HG03354 (cell line): ENCODE measurements at regions not wholly inside any gene's neighbourhood (a gene's known extent, or its start where the extent isn't known, plus 50 kb on each side); places are given as distances from the start of the nearest gene placed in this dataset.
"Not testable (repeated sequence)": the region's sequence is repeated elsewhere in the genome, so short reads cannot be mapped to it uniquely, and the experiment has no call there.

Experiments used
- ATAC-seq: cut with Tn5 transposase; IDR thresholded peaks from one replicate; pipeline ENCODE4 v1.9.1; 2021; ENCODE audit warnings: mild to moderate bottlenecking; ENCODE audit not compliant: unreplicated experiment, poor library complexity, severe bottlenecking

- no peak for ATAC-seq
Measured at GRCh38 chr18:78818495-78818894, 161.1 kb upstream of the SALL3 start.

DNA sequence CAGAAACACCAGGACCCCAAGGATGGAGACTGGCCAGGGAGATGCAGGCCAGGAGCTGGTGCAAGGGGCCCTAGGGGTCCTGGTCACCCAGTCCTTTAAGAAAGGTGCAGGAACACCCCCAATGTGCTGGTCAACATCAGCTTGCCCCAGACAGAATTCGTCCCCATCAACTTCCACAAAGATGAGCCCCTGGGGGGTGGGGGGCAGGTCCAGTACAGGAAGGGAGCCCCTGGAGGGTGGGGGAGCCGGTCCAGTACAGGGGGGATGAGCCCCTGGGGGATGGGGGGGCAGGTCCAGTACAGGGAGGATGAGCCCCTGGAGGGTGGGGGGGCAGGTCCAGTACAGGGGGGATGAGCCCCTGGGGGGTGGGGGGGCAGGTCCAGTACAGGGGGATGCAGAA is 160.7 kb upstream of the SALL3 start:
- no peak for ATAC-seq

- ATAC-seq = no peak
Measured at GRCh38 chr18:78820161-78820834, 159.3 kb upstream of the SALL3 start.

GRCh38 chr18:78821396-78821795 is 158.2 kb upstream of the SALL3 start:
- no peak for ATAC-seq

GRCh38 chr18:78822171-78822948 is 157.3 kb upstream of the SALL3 start:
- no peak for ATAC-seq

GRCh38 chr18:78822949-78823285 is 156.7 kb upstream of the SALL3 start:
- no peak for ATAC-seq

DNA sequence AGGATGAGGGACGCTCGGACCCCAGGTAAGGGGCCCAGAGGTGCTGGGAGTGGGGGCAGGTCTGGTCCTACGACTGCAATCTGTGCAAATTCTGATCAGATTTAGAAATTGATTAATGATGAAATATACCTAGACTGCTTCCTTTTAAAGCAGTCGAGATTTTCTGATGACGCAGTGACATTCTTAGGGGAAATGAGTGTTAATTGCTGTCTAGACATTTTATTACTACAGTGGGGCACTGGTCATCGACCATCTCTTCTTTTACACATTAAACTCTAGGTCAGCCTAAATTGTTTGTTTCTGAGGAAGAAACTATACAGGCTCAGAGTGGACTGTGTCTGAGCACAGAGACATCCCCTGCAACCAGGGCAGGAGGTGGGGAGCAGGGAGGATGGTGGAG is 154.4 kb upstream of the SALL3 start:
- no peak for ATAC-seq

DNA sequence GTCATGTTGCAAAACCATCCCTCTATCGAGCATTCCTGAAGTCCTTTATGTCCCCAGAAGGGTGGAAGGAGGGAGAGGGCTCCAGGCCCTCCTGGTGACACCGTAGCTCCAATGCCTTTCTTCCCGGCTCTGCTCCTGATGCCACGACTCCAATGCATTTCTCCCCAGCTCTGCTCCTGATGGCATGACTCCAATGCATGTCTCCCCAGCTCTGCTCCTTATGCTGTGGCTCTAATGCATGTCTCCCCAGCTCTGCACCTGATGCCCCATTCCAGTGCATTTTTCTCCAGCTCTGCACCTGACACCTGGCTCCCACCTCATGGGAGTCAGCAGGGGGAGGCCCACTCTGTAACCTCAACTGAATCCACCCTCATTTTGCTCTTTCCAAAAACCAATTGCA is 153.0 kb upstream of the SALL3 start:
- ATAC-seq = no peak

GRCh38 chr18:78827141-78827540 is 152.5 kb upstream of the SALL3 start:
- no peak for ATAC-seq

DNA sequence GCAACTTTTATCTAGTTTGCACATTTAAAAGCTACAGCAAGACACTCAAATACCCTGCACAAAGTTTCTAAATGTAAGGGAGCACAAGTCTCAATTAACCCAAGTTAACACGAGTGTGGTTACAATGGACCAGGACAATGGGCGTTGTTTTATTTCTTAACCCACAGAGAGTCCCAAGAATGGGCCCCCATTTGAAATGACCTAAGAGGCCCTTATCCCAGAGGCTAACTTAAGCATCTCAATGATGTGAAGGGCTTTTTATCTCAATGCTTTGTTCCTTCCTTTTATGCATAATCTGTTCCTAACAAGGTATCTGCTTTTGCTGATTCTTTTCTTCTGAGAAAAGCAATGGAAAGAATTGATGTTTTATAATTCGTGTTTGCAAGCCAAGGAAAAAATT is 151.5 kb upstream of the SALL3 start:
- ATAC-seq = no peak

GRCh38 chr18:78829026-78829425 is 150.6 kb upstream of the SALL3 start:
- ATAC-seq = not testable (repeated sequence)

DNA sequence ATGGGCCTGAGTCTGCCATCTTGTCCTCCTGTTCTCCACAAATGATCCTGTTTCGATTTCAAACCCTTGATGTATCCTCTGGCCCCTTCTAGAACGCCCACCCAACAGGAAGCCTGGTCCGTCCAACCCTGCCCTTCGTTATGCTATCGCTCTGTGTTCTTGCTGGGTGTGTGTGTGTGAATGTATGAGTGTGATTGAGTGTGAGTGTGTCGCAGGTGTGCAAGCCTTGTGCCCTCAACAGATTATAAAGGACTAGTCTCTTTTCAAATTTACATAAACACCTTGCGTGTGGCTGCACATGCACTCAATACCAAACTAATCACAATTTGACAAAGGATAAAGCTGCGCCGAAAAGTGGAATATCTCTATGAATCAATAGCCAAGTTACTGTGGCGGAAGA is 149.5 kb upstream of the SALL3 start:
- ATAC-seq = no peak

DNA sequence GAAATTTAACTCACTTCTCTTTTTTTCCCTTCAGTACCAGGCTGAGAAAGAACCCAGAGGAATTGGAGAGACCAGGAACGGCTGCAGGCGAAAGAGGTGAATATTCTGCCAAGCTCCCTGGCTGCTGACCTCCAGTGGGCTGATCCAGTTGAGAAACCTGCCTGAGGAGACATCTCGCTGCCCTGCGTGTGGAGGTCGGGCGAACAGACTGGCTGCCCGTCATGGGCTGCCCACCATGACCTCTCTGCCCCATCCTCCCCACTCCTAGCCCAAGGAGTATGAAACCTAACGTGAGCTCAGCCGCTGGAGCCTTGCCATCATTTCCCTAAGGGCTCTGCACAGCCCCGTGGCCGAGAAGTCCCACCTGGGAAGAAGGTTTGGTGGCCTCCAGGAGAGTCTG is 148.8 kb upstream of the SALL3 start:
- ATAC-seq = no peak

- ATAC-seq = no peak
Measured at GRCh38 chr18:78831603-78832002, 148.0 kb upstream of the SALL3 start.

- no peak for ATAC-seq
Measured at GRCh38 chr18:78833833-78834232, 145.8 kb upstream of the SALL3 start.

- no peak for ATAC-seq
Measured at GRCh38 chr18:78836838-78837237, 142.8 kb upstream of the SALL3 start.

DNA sequence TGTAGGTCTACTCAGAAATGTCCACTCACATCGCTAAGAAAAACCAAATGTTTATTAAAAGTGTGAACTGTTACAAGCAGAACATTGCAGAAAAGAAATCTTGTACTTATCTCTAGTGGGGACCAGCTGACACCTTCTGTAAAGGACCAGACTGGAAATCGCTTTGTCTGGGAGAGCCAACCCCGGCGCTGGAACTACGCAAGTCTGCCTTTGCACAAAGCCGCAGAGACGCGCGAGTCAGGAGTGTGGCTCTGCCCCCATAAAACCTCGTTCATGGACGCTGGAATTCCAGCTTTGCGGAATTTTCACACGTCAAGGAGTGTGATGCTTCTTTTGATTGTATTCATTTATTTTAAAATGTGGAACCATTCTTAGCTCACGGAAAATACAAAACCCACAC is 141.9 kb upstream of the SALL3 start:
- ATAC-seq = no peak

- ATAC-seq = no peak
Measured at GRCh38 chr18:78838183-78838582, 141.4 kb upstream of the SALL3 start.

GRCh38 chr18:78849046-78849445 is 130.6 kb upstream of the SALL3 start:
- no peak for ATAC-seq

GRCh38 chr18:78849458-78849857 is 130.2 kb upstream of the SALL3 start:
- no peak for ATAC-seq

DNA sequence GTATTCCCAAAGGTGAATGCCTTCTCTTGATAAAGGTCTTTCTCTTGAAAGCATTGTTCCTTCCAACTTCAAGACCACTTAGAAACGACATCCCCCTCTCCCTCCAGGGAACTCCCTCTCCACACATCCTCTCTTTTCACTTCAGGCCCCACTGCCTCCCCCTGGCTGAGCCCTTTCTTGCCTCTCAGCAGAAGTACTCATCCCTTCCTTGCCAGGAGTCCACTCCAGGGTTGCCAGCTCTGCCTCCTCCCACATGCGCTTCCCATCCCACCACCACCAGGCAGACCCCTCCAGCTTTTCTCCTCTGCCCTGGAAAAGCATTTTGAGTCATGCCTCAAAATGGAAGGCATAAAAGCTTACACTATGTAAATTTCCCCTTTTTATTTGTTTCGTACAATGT is 126.3 kb upstream of the SALL3 start:
- no peak for ATAC-seq

GRCh38 chr18:78855188-78855587 is 124.4 kb upstream of the SALL3 start:
- ATAC-seq = no peak
